Activated CD8-positive, alpha-beta memory T cell treated with anti-CD3 and anti-CD28 coated beads, Interleukin-2, amount 50 U/mL, for 48 hours (primary cell): ENCODE measurements at regions not wholly inside any gene's neighbourhood (a gene's known extent, or its start where the extent isn't known, plus 50 kb on each side); places are given as distances from the start of the nearest gene placed in this dataset.

ENCODE experiments used
- DNase-seq: peaks from one replicate; pipeline ENCODE4 v3.0.0-alpha.2; 2020

- no peak for DNase-seq
Measured at GRCh38 chr1:14222086-14222485, 376.4 kb upstream of the KAZN start.

GRCh38 chr1:14228677-14229076 is 369.8 kb upstream of the KAZN start:
- no peak for DNase-seq

- DNase-seq: no peak
Measured at GRCh38 chr1:14233510-14233909, 365.0 kb upstream of the KAZN start.

- DNase-seq: no peak
Measured at GRCh38 chr1:14236097-14236496, 362.4 kb upstream of the KAZN start.

- DNase-seq: no peak
Measured at GRCh38 chr1:14238472-14239307, 359.8 kb upstream of the KAZN start.

- DNase-seq: no peak
Measured at GRCh38 chr1:14240265-14240664, 358.2 kb upstream of the KAZN start.

- no peak for DNase-seq
Measured at GRCh38 chr1:14242123-14242522, 356.4 kb upstream of the KAZN start.

- DNase-seq: no peak
Measured at GRCh38 chr1:14242870-14243269, 355.6 kb upstream of the KAZN start.

GRCh38 chr1:14245954-14246353 is 352.5 kb upstream of the KAZN start:
- DNase-seq: no peak

- DNase-seq: no peak
Measured at GRCh38 chr1:14246471-14246870, 352.0 kb upstream of the KAZN start.

GRCh38 chr1:14247666-14248065 is 350.8 kb upstream of the KAZN start:
- no peak for DNase-seq

- no peak for DNase-seq
Measured at GRCh38 chr1:14251871-14252270, 346.6 kb upstream of the KAZN start.

GRCh38 chr1:14253676-14254075 is 344.8 kb upstream of the KAZN start:
- no peak for DNase-seq

- DNase-seq: no peak
Measured at GRCh38 chr1:14254251-14254650, 344.2 kb upstream of the KAZN start.

- no peak for DNase-seq
Measured at GRCh38 chr1:14255233-14255632, 343.3 kb upstream of the KAZN start.

GRCh38 chr1:14255711-14256110 is 342.8 kb upstream of the KAZN start:
- DNase-seq: no peak

GRCh38 chr1:14259191-14259757 is 339.2 kb upstream of the KAZN start:
- no peak for DNase-seq

- DNase-seq: no peak
Measured at GRCh38 chr1:14260480-14260879, 338.0 kb upstream of the KAZN start.

GRCh38 chr1:14261395-14261794 is 337.1 kb upstream of the KAZN start:
- DNase-seq: no peak

GRCh38 chr1:14262637-14263036 is 335.8 kb upstream of the KAZN start:
- no peak for DNase-seq

- no peak for DNase-seq
Measured at GRCh38 chr1:14263225-14263624, 335.3 kb upstream of the KAZN start.

- DNase-seq: no peak
Measured at GRCh38 chr1:14263671-14264070, 334.8 kb upstream of the KAZN start.

- no peak for DNase-seq
Measured at GRCh38 chr1:14265495-14265894, 333.0 kb upstream of the KAZN start.

GRCh38 chr1:14267991-14268390 is 330.5 kb upstream of the KAZN start:
- no peak for DNase-seq

GRCh38 chr1:14270821-14271220 is 327.7 kb upstream of the KAZN start:
- no peak for DNase-seq
